IgD-negative memory B cell (primary cell): ENCODE measurements at regions not wholly inside any gene's neighbourhood (a gene's known extent, or its start where the extent isn't known, plus 50 kb on each side); places are given as distances from the start of the nearest gene placed in this dataset.
"Not testable (repeated sequence)": the region's sequence is repeated elsewhere in the genome, so short reads cannot be mapped to it uniquely, and the experiment has no call there.

ENCODE experiments used
- H3K27ac Mint-ChIP-seq, 3 donors: one replicate each; pipeline ENCODE4 v1.8.0; 2020 to 2022; ENCODE audit warnings: mild to moderate bottlenecking in 3 of 3, mixed read lengths in 3 of 3, moderate library complexity in 1 of 3
- H3K27me3 Mint-ChIP-seq: one replicate; pipeline ENCODE4 v1.8.0; 2021; ENCODE audit warnings: mixed read lengths
- H3K36me3 Mint-ChIP-seq: one replicate; pipeline ENCODE4 v1.8.0; 2020; ENCODE audit warnings: mild to moderate bottlenecking, mixed read lengths
- H3K4me1 Mint-ChIP-seq, 3 donors: one replicate each; pipeline ENCODE4 v1.8.0; 2020 to 2022; ENCODE audit warnings: mixed read lengths in 3 of 3, mild to moderate bottlenecking in 1 of 3
- H3K4me3 Mint-ChIP-seq, 4 donors: one replicate each; pipeline ENCODE4 v1.8.0; 2020 to 2022; ENCODE audit warnings: mild to moderate bottlenecking in 4 of 4, mixed read lengths in 4 of 4, moderate library complexity in 3 of 4
- H3K9me3 Mint-ChIP-seq, 3 donors: one replicate each; pipeline ENCODE4 v1.8.0; 2020 to 2021; ENCODE audit warnings: mixed read lengths in 3 of 3, mild to moderate bottlenecking in 1 of 3

DNA sequence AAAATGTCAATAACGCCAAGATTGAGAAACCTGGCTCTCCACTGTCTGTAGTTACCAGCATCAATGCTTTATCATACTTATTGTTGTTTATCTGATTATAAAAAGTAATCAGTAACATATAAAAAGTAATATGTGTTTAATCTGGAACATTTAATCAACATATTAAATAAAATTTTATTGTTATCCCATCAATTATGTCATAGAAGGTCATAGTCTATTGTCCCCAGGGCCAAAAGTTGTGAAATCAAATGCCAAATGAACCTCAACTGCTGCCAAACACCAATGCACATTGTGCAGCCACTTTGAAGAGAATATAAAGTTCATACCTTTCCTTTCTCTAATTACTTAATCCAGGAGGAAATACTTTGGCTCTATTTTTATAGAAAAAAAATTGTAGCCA is 106.6 kb downstream of the EOMES start:
- peaks cover 11 to 15% (median 14%) of the 10 kb centered on the region in 3 donors for H3K4me1 Mint-ChIP-seq
- no peak overlapping the region for H3K4me3 Mint-ChIP-seq
- H3K36me3 Mint-ChIP-seq = peaks cover 3% of the 10 kb centered on the region
- H3K9me3 Mint-ChIP-seq = peaks cover 0 to 12% (median 8%) of the 10 kb centered on the region in 3 donors
- no peaks in the 10 kb centered on the region for H3K27me3 Mint-ChIP-seq
- H3K27ac Mint-ChIP-seq = no peak overlapping the region

DNA sequence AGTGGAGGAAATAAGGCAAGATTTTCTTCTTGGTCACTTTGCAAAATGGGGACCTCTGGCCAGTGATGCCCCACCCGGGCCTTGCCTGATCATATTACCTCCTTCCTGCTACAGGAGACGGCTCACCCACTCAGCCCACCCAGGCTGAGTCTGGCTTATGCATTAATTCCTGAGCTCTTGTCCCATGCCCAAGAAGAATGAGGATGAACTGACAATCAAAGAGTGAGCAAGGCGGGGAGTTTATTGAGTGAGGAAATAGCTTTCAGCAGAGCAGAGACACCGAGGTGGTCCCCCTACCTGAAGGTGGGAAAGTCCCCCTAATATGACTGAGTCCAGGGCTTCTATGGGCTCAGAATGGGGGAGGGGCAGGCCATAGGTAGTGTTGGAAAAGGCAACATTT is 107.5 kb downstream of the EOMES start:
- Mint-ChIP-seq H3K27ac (peak overlapping the region in 2 of 3 donors; percentile 33 to 73), H3K9me3 (peaks cover 0 to 12% (median 8%) of the 10 kb centered on the region in 3 donors), H3K36me3 (peaks cover 3% of the 10 kb centered on the region), H3K4me3 (peak overlapping the region in 1 of 4 donors; percentile 43), H3K4me1 (peaks cover 17 to 21% (median 21%) of the 10 kb centered on the region in 3 donors), H3K27me3 (no peaks in the 10 kb centered on the region)

DNA sequence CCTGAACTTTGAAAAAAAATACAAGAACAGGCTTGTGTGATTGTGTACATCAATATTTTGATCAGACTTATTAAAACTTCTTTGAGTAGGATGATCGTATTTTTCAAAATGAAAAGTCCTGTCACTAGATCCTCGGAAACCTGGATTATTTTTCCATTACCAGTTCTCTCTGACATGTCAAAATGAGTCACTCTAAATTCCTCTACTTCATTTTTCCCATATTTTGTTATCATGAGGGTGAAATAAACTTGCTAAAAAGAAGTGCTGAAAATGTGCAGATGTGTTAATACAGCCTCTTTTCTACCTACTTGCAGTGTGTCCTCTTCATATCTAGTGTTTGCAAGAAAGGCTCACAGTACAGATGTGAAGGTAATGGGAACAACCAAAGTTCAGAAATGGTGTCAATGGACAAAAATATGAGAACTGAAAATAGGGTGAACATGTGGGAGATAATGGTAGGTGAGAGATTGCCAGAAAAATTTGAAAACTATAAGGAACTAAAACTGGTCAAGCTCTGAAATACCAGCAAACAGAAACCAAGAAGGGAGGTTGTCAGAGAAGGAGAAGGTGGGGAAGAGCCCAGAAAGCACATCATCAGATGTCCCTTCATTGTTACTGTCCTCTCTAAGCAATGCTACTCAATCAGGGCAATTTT is 108.2 kb downstream of the EOMES start:
- no peak overlapping the region for H3K4me3 Mint-ChIP-seq
- H3K4me1 Mint-ChIP-seq = peaks cover 21% of the 10 kb centered on the region in 3 donors
- H3K27me3 Mint-ChIP-seq = no peaks in the 10 kb centered on the region
- H3K9me3 Mint-ChIP-seq = peaks cover 0 to 12% (median 8%) of the 10 kb centered on the region in 3 donors
- peak overlapping the region in 1 of 3 donors; percentile 33 for H3K27ac Mint-ChIP-seq
- peaks cover 6% of the 10 kb centered on the region for H3K36me3 Mint-ChIP-seq

DNA sequence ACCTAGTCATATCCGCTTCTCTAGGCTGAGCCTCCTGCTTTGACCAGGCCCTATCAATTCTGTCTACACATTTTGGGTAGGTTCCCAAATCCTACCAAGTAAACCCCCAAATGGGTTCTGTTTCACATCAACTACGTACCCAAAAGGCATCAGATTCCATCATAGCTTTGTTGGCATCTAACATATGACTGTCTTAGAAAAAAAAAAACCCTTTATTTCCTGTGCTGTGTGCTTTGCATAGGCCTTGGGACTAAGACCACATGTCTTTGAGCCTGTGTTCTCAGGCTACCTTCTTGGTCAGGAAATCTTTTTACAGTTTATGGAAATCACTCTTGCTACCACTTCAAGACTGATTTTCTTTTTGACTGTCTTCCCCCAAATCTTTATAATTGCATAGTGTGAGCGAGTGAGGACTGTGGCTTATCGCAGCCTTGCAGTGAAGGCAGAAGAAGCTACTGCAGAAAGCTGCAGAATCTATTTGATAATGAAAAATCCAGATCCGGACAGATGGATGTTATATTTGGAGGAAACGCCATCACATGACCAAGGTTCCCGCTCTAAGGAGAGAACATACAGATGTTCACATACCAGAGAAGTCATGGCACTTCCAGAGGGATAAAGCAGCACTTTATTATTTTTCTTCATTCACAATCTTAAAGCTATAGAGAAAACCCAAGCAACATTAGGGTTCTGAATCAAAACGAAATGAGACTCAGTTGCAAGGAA is 111.2 kb downstream of the EOMES start:
- Mint-ChIP-seq H3K4me3 (peak overlapping the region; percentile 34 to 88 (median 40)), H3K9me3 (peaks cover 0 to 12% (median 8%) of the 10 kb centered on the region in 3 donors), H3K27ac (peak overlapping the region; percentile 3 to 54 (median 8)), H3K4me1 (peaks cover 26 to 33% (median 30%) of the 10 kb centered on the region in 3 donors), H3K36me3 (peaks cover 6% of the 10 kb centered on the region), H3K27me3 (no peaks in the 10 kb centered on the region)

DNA sequence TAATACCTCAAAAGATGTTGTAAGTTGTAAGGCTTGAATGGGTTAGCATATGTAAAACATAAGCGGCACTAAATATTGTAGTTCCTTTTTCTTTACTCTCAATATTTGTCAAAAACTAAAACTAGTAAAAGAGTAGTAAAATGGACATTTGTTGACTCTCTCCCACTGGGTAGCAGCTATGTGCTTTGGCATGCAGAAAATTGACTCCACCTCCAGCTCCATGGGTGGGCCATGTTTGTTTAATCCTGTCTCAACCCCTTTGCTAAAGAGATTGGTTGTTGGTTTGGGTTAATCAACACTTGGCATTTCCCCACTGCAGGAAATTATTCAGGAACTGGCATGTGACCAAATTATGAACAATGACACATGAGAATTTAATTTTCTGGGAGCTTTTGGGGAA is 114.8 kb downstream of the EOMES start:
- H3K27ac Mint-ChIP-seq = peak overlapping the region in 1 of 3 donors; percentile 4
- peaks cover 0 to under 1% (median 0%) of the 10 kb centered on the region in 3 donors for H3K9me3 Mint-ChIP-seq
- no peaks in the 10 kb centered on the region for H3K27me3 Mint-ChIP-seq
- H3K4me3 Mint-ChIP-seq = peak overlapping the region in 1 of 4 donors; percentile 12
- H3K4me1 Mint-ChIP-seq = peaks cover 26 to 33% (median 28%) of the 10 kb centered on the region in 3 donors
- H3K36me3 Mint-ChIP-seq = peaks cover 4% of the 10 kb centered on the region

DNA sequence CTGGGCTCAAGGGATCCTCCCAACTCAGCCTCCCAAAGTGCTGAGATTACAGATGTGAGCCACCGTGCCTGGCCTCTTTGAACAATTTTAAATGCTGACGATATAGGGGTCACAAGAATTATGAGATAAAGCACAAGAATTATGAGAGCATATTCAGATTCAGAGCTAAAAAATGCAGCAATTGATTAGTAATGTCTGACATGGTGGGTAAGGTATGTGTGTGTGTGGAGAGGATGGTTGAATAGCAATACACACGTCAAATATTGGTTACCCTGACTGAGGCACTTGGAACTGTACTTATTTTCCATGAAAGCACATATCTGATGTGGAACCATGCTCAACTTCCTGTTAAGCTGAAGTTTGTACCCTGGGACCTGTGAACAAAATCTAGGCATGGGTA is 115.6 kb downstream of the EOMES start:
- no peaks in the 10 kb centered on the region for H3K27me3 Mint-ChIP-seq
- H3K4me3 Mint-ChIP-seq = no peak overlapping the region
- peak overlapping the region in 1 of 3 donors; percentile 36 for H3K27ac Mint-ChIP-seq
- peaks cover 0 to 5% (median 0%) of the 10 kb centered on the region in 3 donors for H3K9me3 Mint-ChIP-seq
- H3K4me1 Mint-ChIP-seq = peaks cover 22 to 29% (median 25%) of the 10 kb centered on the region in 3 donors
- H3K36me3 Mint-ChIP-seq = peaks cover 6% of the 10 kb centered on the region

DNA sequence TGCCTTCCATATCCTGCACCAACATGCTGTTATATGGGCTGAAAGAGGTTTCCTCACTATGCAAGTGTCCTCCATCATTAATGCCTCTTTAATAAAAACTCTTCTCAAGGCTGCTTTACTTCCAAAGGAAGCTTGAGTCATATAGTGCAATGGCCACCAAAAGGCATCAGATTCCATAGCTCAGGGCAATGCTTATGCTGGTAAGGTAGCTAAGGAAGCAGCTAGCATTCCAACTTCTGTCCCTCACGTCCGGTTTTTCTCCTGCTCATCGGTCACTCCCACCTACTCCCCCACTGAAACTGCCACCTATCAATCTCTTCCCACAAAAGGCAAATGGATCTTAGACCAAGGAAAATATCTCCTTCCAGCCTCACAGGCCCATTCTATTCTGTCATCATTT is 117.1 kb upstream of the SLC4A7 start:
- H3K4me3 Mint-ChIP-seq, H3K9me3 Mint-ChIP-seq, H3K4me1 Mint-ChIP-seq, H3K27me3 Mint-ChIP-seq, H3K36me3 Mint-ChIP-seq, H3K27ac Mint-ChIP-seq: not testable (repeated sequence)

DNA sequence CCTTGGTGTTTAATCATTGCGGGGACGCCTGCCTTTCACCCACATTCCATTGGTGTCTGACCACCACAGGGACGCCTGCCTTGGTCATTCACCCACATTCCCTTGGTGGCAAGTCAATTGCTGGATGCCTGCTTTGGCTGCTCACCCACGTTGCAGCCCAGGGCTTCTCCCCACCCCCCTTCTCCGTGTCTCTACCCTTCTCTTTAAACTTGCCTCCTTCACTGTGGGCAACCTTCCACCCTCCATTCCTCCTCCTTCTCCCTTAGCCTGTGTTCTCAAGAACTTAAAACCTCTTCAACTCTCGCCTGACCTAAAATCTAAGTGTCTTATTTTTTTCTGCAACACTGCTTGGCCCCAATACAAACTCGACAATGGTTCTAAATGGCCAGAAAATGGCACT is 115.6 kb upstream of the SLC4A7 start:
- H3K36me3 Mint-ChIP-seq, H3K27ac Mint-ChIP-seq, H3K9me3 Mint-ChIP-seq, H3K27me3 Mint-ChIP-seq, H3K4me3 Mint-ChIP-seq: not testable (repeated sequence)
- H3K4me1 Mint-ChIP-seq = peaks cover 0 to 11% (median 8%) of the 10 kb centered on the region in 3 donors

DNA sequence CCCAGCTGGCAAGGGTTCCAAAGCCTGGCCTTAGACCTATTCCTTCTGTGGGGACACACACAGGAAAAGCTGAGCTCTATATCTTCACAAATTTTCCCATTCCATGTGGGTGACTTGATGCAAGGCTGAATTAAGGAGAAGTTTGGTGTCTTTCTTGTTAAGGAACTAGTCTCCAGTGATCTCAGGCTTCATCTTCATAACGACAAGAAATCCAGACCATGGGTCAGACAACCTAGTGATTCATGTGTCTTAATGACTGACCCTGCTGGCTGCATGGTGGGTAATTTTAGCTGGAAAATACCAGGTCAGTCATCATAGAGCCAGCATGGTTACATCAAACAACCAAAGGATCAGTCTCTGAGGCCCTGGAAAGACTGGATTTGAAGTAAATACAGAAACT is 112.7 kb upstream of the SLC4A7 start:
- Mint-ChIP-seq H3K36me3 (no peaks in the 10 kb centered on the region), H3K27ac (no peak overlapping the region), H3K4me1 (peaks cover 2 to 18% (median 9%) of the 10 kb centered on the region in 3 donors), H3K27me3 (no peaks in the 10 kb centered on the region), H3K4me3 (no peak overlapping the region), H3K9me3 (no peaks in the 10 kb centered on the region)

DNA sequence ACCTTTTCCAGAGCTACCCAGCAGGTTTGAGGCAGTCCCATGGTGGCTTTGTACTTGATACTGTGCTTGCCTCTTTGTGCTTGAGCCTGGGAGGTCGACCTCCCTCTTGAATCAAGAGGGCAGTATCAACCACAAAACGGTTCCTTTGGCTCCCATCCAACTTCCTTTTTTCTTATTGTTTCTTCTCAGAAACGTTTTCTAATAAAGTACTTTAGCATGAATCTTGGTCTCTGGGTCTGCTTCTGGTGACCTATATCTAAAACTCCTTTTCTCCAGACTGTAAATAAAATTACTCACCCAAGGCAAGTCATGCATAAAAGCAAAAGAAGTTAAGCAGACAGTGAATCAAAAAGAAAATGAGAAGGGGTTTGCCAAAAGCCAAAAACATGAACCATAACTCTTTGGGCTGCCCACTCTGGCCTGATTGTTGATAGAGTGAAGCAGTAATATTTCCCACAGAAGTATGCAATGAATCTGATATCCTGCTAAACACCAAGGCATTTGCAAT is 112.2 kb upstream of the SLC4A7 start:
- Mint-ChIP-seq H3K27ac (no peak overlapping the region), H3K27me3 (no peaks in the 10 kb centered on the region), H3K4me1 (peaks cover 7 to 24% (median 14%) of the 10 kb centered on the region in 3 donors), H3K36me3 (no peaks in the 10 kb centered on the region), H3K4me3 (no peak overlapping the region), H3K9me3 (no peaks in the 10 kb centered on the region)

DNA sequence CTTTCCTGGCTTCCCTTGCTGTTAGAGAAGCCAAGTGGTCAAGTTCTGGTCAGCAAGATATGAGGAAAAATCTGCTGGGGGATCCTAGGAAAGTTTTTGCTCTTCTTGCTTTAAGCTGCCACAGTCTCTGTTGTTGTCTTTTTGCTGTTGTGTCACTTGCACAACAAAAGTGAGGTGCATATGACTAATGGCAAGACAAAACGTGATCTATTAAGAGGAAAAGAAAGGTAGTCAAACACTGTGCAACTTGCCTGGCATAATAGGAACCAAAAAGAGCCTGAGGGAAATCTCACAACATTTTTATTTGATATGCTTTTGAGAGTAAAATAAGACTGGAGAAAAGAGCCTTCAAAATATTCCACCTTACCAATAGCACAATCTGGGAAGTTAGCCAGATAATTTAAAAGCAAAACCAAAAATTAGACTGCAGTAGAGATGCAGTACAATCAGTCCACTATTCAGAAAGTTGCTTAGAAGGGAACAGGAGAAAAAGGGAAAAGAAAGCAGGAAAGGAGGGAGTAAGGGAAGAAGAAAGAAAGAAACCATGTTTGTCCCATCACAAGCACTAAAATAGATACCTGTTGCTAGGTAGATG is 110.0 kb upstream of the SLC4A7 start:
- Mint-ChIP-seq H3K36me3 (no peaks in the 10 kb centered on the region), H3K27ac (no peak overlapping the region), H3K4me3 (no peak overlapping the region), H3K9me3 (no peaks in the 10 kb centered on the region), H3K4me1 (peaks cover 23 to 41% (median 31%) of the 10 kb centered on the region in 3 donors), H3K27me3 (no peaks in the 10 kb centered on the region)

DNA sequence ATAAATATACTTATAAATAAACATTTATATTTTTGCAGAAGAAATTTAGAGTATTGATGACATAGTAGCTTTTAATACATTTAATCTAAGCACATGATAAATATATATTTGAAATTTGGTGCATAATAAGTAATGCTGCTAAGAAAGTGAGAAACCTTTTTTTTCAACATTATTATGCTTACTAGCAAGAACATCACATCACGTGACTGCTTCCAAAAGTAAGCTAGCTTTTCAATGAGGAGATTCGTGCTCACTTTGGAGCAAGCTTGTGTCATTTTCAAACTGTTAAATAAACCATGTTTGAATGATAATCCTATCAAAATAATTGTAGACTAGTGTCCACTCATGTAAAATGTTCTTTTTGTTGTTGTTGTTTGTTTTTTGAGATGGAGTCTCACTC is 109.0 kb upstream of the SLC4A7 start:
- no peaks in the 10 kb centered on the region for H3K9me3 Mint-ChIP-seq
- H3K4me1 Mint-ChIP-seq = peaks cover 23 to 41% (median 31%) of the 10 kb centered on the region in 3 donors
- H3K27me3 Mint-ChIP-seq = no peaks in the 10 kb centered on the region
- H3K27ac Mint-ChIP-seq = no peak overlapping the region
- no peaks in the 10 kb centered on the region for H3K36me3 Mint-ChIP-seq
- H3K4me3 Mint-ChIP-seq = no peak overlapping the region

DNA sequence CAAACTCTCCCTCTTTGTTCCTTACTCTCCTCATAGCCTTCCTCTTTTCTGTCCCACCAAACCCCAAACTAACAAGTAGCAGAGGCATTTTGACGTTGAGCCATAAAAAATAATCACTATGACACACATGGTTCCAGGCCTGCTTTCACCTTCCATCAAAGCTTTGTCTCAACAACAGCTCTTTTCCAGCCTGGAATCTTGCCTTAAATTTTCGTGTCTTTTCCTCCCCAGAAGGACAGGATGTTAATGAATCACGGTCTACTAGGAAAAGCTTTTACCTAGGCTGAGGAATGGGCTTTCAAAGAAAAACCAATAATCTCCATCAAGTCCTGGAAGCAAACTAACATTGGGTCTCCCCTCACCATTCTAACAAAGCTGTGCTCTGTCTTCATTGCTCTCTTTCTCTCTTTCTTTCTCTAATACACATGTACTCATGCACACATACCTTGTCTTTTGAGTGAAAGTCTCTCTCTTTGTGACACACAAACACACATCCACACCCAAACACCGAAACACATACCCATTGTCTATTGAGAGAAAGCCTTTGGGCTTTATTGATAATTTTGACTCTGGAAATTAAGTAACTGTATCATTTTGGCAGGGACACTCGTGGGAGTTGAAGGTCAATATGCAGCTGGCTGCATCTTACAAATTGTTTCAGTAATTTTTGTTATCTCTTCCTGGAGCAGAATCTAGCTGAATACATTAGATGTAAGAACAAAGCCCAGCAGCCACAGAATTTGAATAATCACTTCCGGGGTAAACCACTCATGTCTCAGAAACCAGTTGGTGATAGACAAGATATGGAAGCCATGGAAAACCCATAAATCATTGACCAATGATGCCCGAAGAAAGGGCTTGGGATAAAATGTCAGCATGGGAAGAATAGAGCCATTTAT is 107.4 kb upstream of the SLC4A7 start:
- peak overlapping the region in 2 of 4 donors; percentile 17 to 84 for H3K4me3 Mint-ChIP-seq
- H3K27me3 Mint-ChIP-seq = no peaks in the 10 kb centered on the region
- no peaks in the 10 kb centered on the region for H3K36me3 Mint-ChIP-seq
- H3K4me1 Mint-ChIP-seq = peaks cover 23 to 36% (median 28%) of the 10 kb centered on the region in 3 donors
- H3K27ac Mint-ChIP-seq = peak overlapping the region in 1 of 3 donors; percentile 3
- no peaks in the 10 kb centered on the region for H3K9me3 Mint-ChIP-seq

DNA sequence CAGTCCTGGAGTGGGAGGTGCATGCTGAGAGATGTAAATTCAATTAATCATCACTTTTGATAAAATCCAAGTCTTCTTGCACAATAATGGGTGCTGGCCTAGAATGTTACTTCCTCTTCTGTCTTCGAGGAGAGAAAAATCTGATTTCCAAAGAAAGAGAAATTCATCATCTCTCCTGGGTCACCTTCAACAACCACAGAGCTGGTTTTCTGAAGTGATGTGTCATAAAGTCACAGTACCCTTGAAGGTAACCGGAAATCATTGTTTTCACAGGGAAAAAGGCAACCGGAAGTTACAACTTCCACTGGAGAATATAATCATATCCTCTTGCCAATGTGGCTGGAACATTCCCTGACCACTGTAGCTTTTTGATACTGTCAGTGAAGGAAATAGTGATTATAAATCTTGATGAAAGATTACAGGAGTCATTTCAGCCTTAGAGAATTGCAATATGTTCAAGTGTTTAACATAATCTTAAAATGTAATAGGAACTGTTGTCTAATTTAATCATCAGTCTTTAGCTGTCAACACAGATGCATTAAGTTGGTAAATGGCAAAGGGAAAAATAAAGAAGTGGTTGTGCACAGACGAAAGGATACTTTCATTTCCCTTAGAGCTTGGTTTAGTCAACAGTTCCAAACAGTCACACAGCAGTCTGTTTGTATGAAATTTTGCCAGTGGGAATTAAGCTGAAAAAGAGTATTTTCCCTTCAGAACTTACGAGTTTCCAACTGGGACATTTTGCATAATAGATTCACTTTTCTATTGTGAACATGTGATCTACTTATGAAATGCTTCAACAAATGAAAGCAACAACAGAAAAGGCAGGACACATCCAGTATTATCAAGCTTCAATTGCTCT is 106.5 kb upstream of the SLC4A7 start:
- H3K4me1 Mint-ChIP-seq = peaks cover 23 to 30% (median 23%) of the 10 kb centered on the region in 3 donors
- H3K27ac Mint-ChIP-seq = no peak overlapping the region
- no peaks in the 10 kb centered on the region for H3K9me3 Mint-ChIP-seq
- H3K4me3 Mint-ChIP-seq = peak overlapping the region in 2 of 4 donors; percentile 17 to 84
- H3K27me3 Mint-ChIP-seq = no peaks in the 10 kb centered on the region
- no peaks in the 10 kb centered on the region for H3K36me3 Mint-ChIP-seq
